GM21526 (cell line): ENCODE measurements at regions not wholly inside any gene's neighbourhood (a gene's known extent, or its start where the extent isn't known, plus 50 kb on each side); places are given as distances from the start of the nearest gene placed in this dataset.

Experiments
- ATAC-seq: cut with Tn5 transposase; IDR thresholded peaks from one replicate; pipeline ENCODE4 v1.9.1; 2021; ENCODE audit warnings: moderate library complexity; ENCODE audit not compliant: unreplicated experiment, low FRiP score

DNA sequence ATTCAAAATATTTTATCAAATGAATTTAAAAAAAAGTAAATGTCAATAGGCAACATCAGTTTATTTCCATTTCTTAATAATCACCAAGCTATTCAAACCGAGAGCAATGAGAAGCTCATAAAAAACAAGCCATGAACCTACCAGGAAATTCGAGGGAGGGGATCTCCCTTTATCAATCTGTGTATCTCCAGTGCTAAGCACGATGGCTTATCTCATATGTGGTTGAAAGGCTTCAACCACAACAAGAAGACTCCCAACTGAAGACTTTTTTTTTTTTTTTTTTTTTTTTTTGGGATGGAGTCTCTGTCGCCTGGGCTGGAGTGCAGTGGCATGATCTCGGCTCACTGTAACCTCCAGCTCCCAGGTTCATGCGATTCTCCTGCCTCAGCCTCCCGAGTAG is 833.3 kb downstream of the USP25 start:
- no peak for ATAC-seq

GRCh38 chr21:16563795-16564194 is 834.0 kb downstream of the USP25 start:
- ATAC-seq = no peak

DNA sequence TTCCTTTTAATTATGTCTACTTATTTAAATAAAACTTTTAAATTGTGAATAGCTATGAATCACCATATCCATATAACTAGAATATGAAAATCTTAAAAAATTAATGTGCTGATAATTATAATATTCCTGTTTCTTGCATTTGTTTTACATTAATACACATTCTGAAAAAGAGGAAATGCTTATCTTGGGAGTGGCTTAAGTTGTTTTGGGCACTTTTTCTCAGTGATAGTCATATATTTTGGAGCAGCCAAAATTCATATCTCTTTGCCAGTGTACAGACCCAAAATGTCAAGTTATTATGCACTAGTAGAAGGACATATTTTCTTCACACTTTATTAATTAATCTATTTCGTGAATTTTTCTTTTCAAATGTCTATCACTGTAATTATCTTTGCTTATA is 838.5 kb downstream of the USP25 start:
- ATAC-seq = no peak

- no peak for ATAC-seq
Measured at GRCh38 chr21:16568661-16569060, 838.9 kb downstream of the USP25 start.

- no peak for ATAC-seq
Measured at GRCh38 chr21:16569679-16570078, 839.9 kb downstream of the USP25 start.

GRCh38 chr21:16570171-16570570 is 840.4 kb downstream of the USP25 start:
- ATAC-seq = no peak

DNA sequence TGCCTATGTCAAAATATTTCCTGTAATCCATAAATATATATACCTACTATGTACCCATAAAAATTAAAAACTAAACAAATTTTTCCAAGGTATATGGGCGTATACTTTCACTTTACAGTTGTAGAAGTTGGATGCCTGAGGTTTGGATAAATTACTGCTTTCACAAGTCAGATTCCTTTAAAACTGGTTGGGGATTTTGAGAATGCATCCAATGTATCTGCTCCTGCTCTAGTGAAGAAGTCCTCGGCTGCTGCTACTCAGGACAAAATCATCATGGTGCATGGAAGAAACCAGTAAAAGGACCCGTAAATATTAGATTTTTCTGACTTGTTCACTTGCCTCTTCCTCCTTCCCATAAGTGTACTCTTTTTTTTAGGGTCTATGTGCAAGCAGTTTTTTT is 841.1 kb downstream of the USP25 start:
- no peak for ATAC-seq

- ATAC-seq = no peak
Measured at GRCh38 chr21:16571594-16571993, 841.8 kb downstream of the USP25 start.

GRCh38 chr21:16572032-16572431 is 842.2 kb downstream of the USP25 start:
- ATAC-seq = no peak

GRCh38 chr21:16573578-16573977 is 843.8 kb downstream of the USP25 start:
- no peak for ATAC-seq

- no peak for ATAC-seq
Measured at GRCh38 chr21:16577975-16578374, 848.2 kb downstream of the USP25 start.

GRCh38 chr21:16578912-16579311 is 849.1 kb downstream of the USP25 start:
- ATAC-seq = no peak

DNA sequence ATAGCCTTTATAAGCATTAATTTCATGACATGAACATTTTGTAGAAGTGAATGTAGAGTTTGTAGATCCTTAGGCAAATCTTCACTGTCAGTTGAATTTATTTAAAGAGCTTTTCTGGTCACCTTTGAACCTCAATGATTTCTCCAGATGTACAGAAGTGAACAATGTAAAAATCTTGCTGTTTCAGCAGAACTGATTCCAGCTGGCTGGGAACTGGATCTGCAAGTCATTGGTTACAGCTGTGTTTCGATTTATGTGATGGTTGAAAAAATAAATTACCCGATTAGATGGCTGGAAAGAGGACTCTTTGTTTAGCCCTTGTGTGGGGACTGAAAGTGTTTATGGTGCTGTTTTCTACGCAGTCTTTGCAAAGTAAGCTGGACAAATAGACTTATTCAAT is 849.8 kb downstream of the USP25 start:
- ATAC-seq = no peak

DNA sequence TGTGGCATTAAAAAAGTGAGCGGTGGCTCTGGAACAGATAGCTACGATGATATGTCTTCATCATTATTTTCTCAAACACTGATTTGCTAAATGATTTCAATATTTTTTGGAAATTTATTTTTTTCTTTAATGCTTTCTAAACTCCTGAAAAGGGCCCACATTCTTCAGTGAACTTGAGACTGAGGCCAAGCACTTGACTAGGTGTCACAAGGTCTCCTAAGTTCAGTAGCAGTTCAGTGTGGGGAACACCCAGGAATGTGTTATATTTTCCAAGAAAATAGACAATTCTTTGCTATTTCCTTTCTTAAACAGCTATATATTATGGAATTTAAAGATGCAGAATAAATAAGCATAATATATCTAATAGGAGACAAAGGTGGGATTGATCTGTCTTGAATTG is 850.9 kb downstream of the USP25 start:
- ATAC-seq = no peak

GRCh38 chr21:16583556-16583955 is 853.8 kb downstream of the USP25 start:
- no peak for ATAC-seq

DNA sequence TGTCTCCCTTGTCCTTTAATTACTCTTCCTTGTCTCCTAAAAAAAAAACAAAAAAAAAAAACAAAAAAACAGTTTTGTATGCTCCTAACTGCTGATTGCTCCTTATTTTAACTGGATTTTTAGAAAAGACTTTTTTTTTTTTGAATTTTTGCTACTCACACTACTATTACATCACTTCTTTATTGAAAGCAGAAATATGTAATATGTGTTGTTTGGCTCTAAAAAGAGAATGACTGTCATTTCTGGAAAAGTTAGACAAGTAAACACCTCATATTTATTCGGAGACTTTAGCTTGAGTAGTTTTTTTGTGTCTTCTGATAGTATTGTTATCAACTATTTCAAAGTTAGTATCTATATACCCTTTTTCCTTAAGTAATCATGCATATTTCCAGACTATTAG is 855.0 kb downstream of the USP25 start:
- ATAC-seq = no peak

GRCh38 chr21:16585896-16586295 is 856.1 kb downstream of the USP25 start:
- ATAC-seq = no peak

- no peak for ATAC-seq
Measured at GRCh38 chr21:16587141-16587581, 857.4 kb downstream of the USP25 start.

- no peak for ATAC-seq
Measured at GRCh38 chr21:16587681-16588375, 858.0 kb downstream of the USP25 start.

DNA sequence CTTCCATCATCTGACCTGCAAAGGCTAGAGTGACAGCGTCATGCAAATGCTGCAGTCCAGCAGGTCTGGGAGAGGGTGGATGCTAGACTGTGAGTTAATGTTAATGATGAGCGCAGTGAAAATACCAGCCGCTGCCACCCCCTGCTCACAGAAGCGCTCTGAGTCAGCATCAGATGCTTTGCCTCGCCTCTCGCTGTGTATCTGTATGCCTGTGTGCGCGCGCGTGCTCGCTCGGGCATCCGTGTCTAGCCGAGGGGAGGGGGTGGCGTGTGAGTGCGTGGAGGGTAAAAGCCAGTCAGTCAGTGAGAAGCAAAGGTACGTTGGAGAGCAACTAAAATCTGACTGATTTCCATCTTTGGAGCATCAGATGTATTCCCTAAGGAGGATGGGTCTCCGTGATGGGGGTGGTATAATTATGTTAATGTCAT is 858.7 kb downstream of the USP25 start:
- no peak for ATAC-seq

DNA sequence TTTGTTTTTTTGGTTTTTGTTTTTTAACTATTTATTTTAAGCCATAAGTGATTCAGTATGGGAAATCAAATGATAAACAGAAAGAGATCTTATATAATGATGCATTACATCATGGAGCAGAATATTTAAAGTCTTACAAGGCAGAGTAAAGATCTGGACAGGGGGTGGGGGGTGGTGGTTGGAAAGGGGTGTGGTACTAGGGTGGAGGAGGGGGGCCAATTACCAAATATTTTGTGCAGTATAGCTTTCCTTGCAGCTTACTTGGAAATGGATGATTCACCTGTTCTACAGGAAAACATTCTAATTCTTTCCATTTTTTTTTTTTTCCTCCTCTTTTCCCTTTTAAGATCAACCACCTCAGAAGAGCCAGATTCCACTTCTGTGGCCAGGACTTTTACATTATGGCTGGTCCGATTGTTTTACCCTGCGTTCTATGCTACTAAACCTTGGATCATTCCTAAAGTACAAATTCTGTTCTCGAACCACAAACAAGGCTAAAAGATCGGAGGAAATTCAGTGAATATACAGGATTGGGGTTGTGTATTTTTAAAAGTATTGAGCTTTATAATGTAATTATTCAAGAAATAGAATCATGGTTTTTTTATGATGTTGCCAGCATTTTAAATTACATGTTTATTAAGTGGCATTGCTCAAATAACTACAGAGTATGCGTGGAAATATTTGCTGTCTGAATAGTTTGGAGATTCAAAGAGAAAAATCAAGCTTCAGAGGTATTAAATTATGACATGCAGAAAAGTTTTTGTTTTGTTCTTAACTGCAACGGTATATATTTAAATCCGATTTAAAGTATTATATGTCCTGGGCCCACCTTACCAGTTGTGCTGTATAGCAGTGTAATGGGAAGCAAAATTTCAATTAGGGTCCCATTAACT is 859.5 kb downstream of the USP25 start:
- ATAC-seq = no peak

GRCh38 chr21:16590186-16590585 is 860.4 kb downstream of the USP25 start:
- no peak for ATAC-seq
